ENCODE measurements at regions not wholly inside any gene's neighbourhood (a gene's known extent, or its start where the extent isn't known, plus 50 kb on each side); places are given as distances from the start of the nearest gene placed in this dataset.

DNA sequence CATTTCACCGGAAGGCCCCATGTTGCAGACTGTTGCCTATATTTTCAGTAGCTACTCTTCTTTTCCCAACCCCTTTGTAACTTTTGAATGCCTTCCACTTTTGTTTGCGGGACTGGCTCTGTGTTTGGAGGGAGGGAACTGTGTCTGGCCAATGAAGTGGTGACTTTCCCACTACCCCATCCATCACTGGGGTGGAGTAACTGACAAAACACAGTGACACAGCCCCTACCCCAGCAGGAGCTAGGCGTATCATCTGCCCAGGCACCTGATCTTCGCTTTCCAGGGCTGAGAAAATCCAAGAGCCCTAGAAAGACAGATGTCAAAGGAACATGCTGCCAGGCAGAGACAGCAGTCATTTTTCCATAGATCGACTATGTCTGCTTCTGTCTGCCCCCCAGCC, 710.6 kb upstream of the CELF2 start (continued):
- TF ChIP-seq, protein P1, sequence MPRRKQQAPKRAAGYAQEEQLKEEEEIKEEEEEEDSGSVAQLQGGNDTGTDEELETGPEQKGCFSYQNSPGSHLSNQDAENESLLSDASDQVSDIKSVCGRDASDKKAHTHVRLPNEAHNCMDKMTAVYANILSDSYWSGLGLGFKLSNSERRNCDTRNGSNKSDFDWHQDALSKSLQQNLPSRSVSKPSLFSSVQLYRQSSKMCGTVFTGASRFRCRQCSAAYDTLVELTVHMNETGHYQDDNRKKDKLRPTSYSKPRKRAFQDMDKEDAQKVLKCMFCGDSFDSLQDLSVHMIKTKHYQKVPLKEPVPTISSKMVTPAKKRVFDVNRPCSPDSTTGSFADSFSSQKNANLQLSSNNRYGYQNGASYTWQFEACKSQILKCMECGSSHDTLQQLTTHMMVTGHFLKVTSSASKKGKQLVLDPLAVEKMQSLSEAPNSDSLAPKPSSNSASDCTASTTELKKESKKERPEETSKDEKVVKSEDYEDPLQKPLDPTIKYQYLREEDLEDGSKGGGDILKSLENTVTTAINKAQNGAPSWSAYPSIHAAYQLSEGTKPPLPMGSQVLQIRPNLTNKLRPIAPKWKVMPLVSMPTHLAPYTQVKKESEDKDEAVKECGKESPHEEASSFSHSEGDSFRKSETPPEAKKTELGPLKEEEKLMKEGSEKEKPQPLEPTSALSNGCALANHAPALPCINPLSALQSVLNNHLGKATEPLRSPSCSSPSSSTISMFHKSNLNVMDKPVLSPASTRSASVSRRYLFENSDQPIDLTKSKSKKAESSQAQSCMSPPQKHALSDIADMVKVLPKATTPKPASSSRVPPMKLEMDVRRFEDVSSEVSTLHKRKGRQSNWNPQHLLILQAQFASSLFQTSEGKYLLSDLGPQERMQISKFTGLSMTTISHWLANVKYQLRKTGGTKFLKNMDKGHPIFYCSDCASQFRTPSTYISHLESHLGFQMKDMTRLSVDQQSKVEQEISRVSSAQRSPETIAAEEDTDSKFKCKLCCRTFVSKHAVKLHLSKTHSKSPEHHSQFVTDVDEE (CRISPR knock-in tag; IDR thresholded peaks at IDR 0.05), result no peak
- TF ChIP-seq, protein P2, sequence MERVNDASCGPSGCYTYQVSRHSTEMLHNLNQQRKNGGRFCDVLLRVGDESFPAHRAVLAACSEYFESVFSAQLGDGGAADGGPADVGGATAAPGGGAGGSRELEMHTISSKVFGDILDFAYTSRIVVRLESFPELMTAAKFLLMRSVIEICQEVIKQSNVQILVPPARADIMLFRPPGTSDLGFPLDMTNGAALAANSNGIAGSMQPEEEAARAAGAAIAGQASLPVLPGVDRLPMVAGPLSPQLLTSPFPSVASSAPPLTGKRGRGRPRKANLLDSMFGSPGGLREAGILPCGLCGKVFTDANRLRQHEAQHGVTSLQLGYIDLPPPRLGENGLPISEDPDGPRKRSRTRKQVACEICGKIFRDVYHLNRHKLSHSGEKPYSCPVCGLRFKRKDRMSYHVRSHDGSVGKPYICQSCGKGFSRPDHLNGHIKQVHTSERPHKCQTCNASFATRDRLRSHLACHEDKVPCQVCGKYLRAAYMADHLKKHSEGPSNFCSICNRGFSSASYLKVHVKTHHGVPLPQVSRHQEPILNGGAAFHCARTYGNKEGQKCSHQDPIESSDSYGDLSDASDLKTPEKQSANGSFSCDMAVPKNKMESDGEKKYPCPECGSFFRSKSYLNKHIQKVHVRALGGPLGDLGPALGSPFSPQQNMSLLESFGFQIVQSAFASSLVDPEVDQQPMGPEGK (CRISPR knock-in tag; IDR thresholded peaks at IDR 0.05; ENCODE audit: borderline replicate concordance), result no peak
- TF ChIP-seq CSDC2 (CRISPR knock-in tag; IDR thresholded peaks at IDR 0.05) (no peak), BACH2 (CRISPR knock-in tag; IDR thresholded peaks at IDR 0.05; ENCODE audit: borderline replicate concordance) (no peak), ZFP3 (CRISPR knock-in tag; IDR thresholded peaks at IDR 0.05) (no peak), GLIS3 (CRISPR knock-in tag; IDR thresholded peaks at IDR 0.05) (no peak), SNAI2 (CRISPR knock-in tag; IDR thresholded peaks at IDR 0.05) (no peak)

DNA sequence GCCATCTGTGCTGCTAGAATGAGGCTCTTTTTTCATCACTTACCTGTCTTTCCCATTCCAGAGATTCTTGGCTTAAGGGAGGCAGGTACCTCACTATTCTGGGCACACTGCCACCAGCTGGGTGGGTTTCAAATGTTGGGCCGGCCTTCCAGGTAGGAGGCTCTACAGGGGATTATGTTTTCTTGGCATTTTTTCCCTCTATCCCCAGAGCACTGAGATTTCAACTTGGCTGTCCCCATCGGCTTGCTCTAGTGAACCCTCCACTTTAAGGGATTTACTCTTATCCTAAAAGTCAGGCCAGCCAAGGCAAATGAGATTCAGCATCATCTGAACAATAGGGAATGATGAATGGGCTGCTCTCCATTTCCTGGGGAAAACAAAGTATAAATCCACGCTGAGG, 710.1 kb upstream of the CELF2 start:
- TF ChIP-seq TOX (CRISPR knock-in tag; IDR thresholded peaks at IDR 0.05; ENCODE audit: borderline replicate concordance) (no peak), TCF4 (CRISPR knock-in tag; IDR thresholded peaks at IDR 0.05; ENCODE audit: borderline replicate concordance) (no peak), ZC3H10 (CRISPR knock-in tag; IDR thresholded peaks at IDR 0.05) (no peak)
- TF ChIP-seq, protein P1 (CRISPR knock-in tag; IDR thresholded peaks at IDR 0.05), result no peak
- TF ChIP-seq, protein P3, sequence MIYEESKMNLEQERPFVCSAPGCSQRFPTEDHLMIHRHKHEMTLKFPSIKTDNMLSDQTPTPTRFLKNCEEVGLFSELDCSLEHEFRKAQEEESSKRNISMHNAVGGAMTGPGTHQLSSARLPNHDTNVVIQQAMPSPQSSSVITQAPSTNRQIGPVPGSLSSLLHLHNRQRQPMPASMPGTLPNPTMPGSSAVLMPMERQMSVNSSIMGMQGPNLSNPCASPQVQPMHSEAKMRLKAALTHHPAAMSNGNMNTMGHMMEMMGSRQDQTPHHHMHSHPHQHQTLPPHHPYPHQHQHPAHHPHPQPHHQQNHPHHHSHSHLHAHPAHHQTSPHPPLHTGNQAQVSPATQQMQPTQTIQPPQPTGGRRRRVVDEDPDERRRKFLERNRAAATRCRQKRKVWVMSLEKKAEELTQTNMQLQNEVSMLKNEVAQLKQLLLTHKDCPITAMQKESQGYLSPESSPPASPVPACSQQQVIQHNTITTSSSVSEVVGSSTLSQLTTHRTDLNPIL (CRISPR knock-in tag; IDR thresholded peaks at IDR 0.05; ENCODE audit: low read depth), result no peak
- no peak for ATAC-seq

DNA sequence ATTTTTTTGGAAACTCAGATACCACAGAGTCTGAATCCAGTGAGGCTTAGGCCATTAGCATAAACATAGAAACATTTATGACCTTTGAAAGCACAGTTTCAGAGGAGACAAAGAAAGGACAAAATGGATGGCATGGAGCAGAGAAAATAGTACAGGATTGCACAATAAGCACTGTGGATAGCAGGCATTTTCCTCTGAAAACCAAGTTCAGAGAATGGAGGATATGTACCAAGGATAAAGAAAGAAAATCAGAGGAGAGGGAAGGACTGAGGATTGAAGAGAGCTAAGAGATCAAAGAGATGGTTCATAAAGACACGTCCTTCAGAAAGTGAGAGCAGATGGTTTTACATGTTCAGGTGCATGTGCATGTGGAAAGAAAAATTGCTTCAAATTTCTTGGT, 707.2 kb upstream of the CELF2 start:
- ATAC-seq, result no peak
- no peak for TF ChIP-seq CSDC2 (CRISPR knock-in tag; IDR thresholded peaks at IDR 0.05)

DNA sequence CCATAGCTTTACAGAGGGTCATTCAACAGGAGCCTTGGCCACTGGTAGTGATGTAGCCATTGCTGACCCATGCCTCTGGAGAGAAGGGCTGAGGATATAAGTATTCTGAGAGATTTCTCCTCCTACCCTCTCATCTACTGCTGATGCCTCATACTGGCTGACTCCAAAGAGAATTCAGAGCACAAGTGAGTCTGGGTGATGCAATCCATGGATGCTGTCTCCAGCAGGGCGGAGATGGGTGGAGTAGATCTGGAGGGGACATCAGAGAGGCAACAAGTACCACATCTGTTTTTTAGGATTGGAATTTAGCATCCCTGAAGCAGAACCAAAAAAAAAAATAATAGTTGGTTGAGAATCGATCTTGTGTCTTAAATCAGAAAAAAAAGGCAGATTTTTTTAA, 705.7 kb upstream of the CELF2 start:
- TF ChIP-seq ARNTL (CRISPR knock-in tag; IDR thresholded peaks at IDR 0.05; ENCODE audit: borderline replicate concordance, low read depth), result no peak
- no peak for TF ChIP-seq ESRRG (CRISPR knock-in tag; IDR thresholded peaks at IDR 0.05)
- no peak for TF ChIP-seq ISL1 (CRISPR knock-in tag; IDR thresholded peaks at IDR 0.05)
- TF ChIP-seq, protein P4, sequence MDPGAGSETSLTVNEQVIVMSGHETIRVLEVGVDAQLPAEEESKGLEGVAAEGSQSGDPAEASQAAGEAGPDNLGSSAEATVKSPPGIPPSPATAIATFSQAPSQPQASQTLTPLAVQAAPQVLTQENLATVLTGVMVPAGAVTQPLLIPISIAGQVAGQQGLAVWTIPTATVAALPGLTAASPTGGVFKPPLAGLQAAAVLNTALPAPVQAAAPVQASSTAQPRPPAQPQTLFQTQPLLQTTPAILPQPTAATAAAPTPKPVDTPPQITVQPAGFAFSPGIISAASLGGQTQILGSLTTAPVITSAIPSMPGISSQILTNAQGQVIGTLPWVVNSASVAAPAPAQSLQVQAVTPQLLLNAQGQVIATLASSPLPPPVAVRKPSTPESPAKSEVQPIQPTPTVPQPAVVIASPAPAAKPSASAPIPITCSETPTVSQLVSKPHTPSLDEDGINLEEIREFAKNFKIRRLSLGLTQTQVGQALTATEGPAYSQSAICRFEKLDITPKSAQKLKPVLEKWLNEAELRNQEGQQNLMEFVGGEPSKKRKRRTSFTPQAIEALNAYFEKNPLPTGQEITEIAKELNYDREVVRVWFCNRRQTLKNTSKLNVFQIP (CRISPR knock-in tag; IDR thresholded peaks at IDR 0.05; ENCODE audit: borderline replicate concordance, low read depth), result no peak
- TF ChIP-seq, protein P2 (CRISPR knock-in tag; IDR thresholded peaks at IDR 0.05; ENCODE audit: borderline replicate concordance), result no peak
- no peak for TF ChIP-seq ZFP30 (CRISPR knock-in tag; IDR thresholded peaks at IDR 0.05)
- no peak for TF ChIP-seq ZC3H10 (CRISPR knock-in tag; IDR thresholded peaks at IDR 0.05)
- no peak for ATAC-seq
